Stimulated activated CD8-positive, alpha-beta memory T cell treated with anti-CD3 and anti-CD28 coated beads, Interleukin-12 subunit alpha, Interleukin-12 subunit beta, amount 100 ng/mL, for 24 hours (primary cell): ENCODE measurements at regions not wholly inside any gene's neighbourhood (a gene's known extent, or its start where the extent isn't known, plus 50 kb on each side); places are given as distances from the start of the nearest gene placed in this dataset.

ENCODE experiments used
- DNase-seq: peaks from one replicate; pipeline ENCODE4 v3.0.0-alpha.2; 2020; ENCODE audit errors: extremely low read depth

GRCh38 chr2:39535636-39536185, 98.6 kb upstream of the MAP4K3 start:
- no peak for DNase-seq

GRCh38 chr2:39537150-39537549, 100.1 kb upstream of the MAP4K3 start:
- no peak for DNase-seq

- no peak for DNase-seq
These were observed 101.6 kb upstream of the MAP4K3 start for GRCh38 chr2:39538718-39539117.

- no peak for DNase-seq
These were observed 103.3 kb upstream of the MAP4K3 start for GRCh38 chr2:39540414-39540813.

GRCh38 chr2:39541011-39541930, 104.2 kb upstream of the MAP4K3 start:
- no peak for DNase-seq

GRCh38 chr2:39542523-39542922, 105.4 kb upstream of the MAP4K3 start:
- DNase-seq, result no peak

GRCh38 chr2:39545957-39546356, 108.9 kb upstream of the MAP4K3 start:
- DNase-seq, result no peak

GRCh38 chr2:39546409-39546808, 109.3 kb upstream of the MAP4K3 start:
- DNase-seq, result no peak

GRCh38 chr2:39546937-39547336, 109.9 kb upstream of the MAP4K3 start:
- no peak for DNase-seq

- DNase-seq, result no peak
These were observed 111.0 kb upstream of the MAP4K3 start for GRCh38 chr2:39547811-39548719.

GRCh38 chr2:39549000-39549399, 111.9 kb upstream of the MAP4K3 start:
- DNase-seq, result no peak

- no peak for DNase-seq
These were observed 112.8 kb upstream of the MAP4K3 start for GRCh38 chr2:39549718-39550464.

- DNase-seq, result no peak
These were observed 113.7 kb upstream of the MAP4K3 start for GRCh38 chr2:39550701-39551285.

- DNase-seq, result no peak
These were observed 106.8 kb upstream of the TMEM178A start for GRCh38 chr2:39558906-39559305.

- DNase-seq, result no peak
These were observed 102.1 kb upstream of the TMEM178A start for GRCh38 chr2:39563572-39563971.

- no peak for DNase-seq
These were observed 98.2 kb upstream of the TMEM178A start for GRCh38 chr2:39567507-39567906.

- no peak for DNase-seq
These were observed 97.6 kb upstream of the TMEM178A start for GRCh38 chr2:39568116-39568515.

GRCh38 chr2:39568561-39569006, 97.1 kb upstream of the TMEM178A start:
- no peak for DNase-seq

- no peak for DNase-seq
These were observed 95.6 kb upstream of the TMEM178A start for GRCh38 chr2:39570130-39570555.

GRCh38 chr2:39570614-39571013, 95.1 kb upstream of the TMEM178A start:
- DNase-seq, result no peak

- DNase-seq, result no peak
These were observed 94.5 kb upstream of the TMEM178A start for GRCh38 chr2:39571111-39571731.
